HCT116 (cell line): ENCODE measurements at regions not wholly inside any gene's neighbourhood (a gene's known extent, or its start where the extent isn't known, plus 50 kb on each side); places are given as distances from the start of the nearest gene placed in this dataset.

Source experiments
- ATF3 ChIP-seq: IDR thresholded peaks from 2 replicates; pipeline ENCODE4 v1.6.1; 2012
- CTCF ChIP-seq, 3 experiments: fragments of 200-600 bp in 1 of 3; sonication (generic) in 1 of 3; IDR thresholded peaks in 2 of 3; conservative IDR thresholded peaks in 1 of 3; 2 replicates each; pipeline ENCODE4 v1.5.1; 2012 to 2017; ENCODE audit warnings: low read depth in 2 of 3, low read length in 2 of 3, antibody characterized with exemption in 1 of 3, borderline replicate concordance in 1 of 3, control low read depth in 1 of 3, mild to moderate bottlenecking in 1 of 3, mixed read lengths in 1 of 3, mixed run types in 1 of 3, moderate library complexity in 1 of 3; ENCODE audit not compliant: insufficient read depth in 1 of 3
- ELF1 ChIP-seq: IDR thresholded peaks from 2 replicates; pipeline ENCODE4 v1.6.1; 2012; ENCODE audit warnings: low read depth, borderline replicate concordance
- EZH2 ChIP-seq: fragments of 200-600 bp; sonication (generic); IDR thresholded peaks from 2 replicates; pipeline ENCODE4 v1.6.1; 2017; ENCODE audit warnings: antibody characterized with exemption, mixed run types
- POLR2A ChIP-seq: IDR thresholded peaks from 2 replicates; pipeline ENCODE4 v1.7.0; 2011; ENCODE audit warnings: borderline replicate concordance; ENCODE audit not compliant: insufficient read depth, insufficient read length; ENCODE audit errors: extremely low read depth
- POLR2AphosphoS5 ChIP-seq: IDR thresholded peaks from 2 replicates; pipeline ENCODE4 v1.6.1; 2011; ENCODE audit warnings: mild to moderate bottlenecking, low read depth, low read length, moderate library complexity
- RAD21 ChIP-seq: IDR thresholded peaks from 2 replicates; pipeline ENCODE4 v1.6.1; 2012; ENCODE audit warnings: low read depth, mild to moderate bottlenecking
- REST ChIP-seq: IDR thresholded peaks from 2 replicates; pipeline ENCODE4 v1.6.1; 2012; ENCODE audit warnings: low read depth
- SRF ChIP-seq: IDR thresholded peaks from 2 replicates; pipeline ENCODE4 v1.6.1; 2012; ENCODE audit warnings: low read depth
- TCF7L2 ChIP-seq: IDR thresholded peaks from 2 replicates; pipeline ENCODE4 v1.7.0; 2011; ENCODE audit warnings: borderline replicate concordance, inconsistent platforms; ENCODE audit not compliant: insufficient read depth, insufficient read length; ENCODE audit errors: extremely low read depth
- YY1 ChIP-seq: IDR thresholded peaks from 2 replicates; pipeline ENCODE4 v1.6.1; 2011; ENCODE audit warnings: low read length, low read depth, moderate library complexity, mild to moderate bottlenecking; ENCODE audit not compliant: insufficient replicate concordance; ENCODE audit errors: extremely low read depth
- ZFX ChIP-seq: fragments of 450-650 bp; IDR thresholded peaks from 2 replicates; pipeline ENCODE4 v1.6.1; 2017
- ZNF274 ChIP-seq: fragments of 200-500 bp; sonication (Bioruptor generic); IDR thresholded peaks from 2 replicates; pipeline ENCODE4 v1.6.1; 2014; ENCODE audit warnings: mild to moderate bottlenecking, low read depth, low read length, inconsistent platforms

GRCh38 chr18:24595561-24596031, 135.2 kb downstream of the HRH4 start:
- TF ChIP-seq ATF3, result no peak
- TF ChIP-seq CTCF (IDR thresholded peaks at IDR 0.05 in 2 of 3, conservative IDR thresholded peaks at IDR 0.05 in 1 of 3; ENCODE audit: borderline replicate concordance in 1 of 3, insufficient read depth in 1 of 3, low read depth in 2 of 3, low read length in 2 of 3), result no peak
- no peak for TF ChIP-seq SRF
- no peak for TF ChIP-seq POLR2A
- no peak for TF ChIP-seq EZH2
- TF ChIP-seq YY1, result no peak
- TF ChIP-seq TCF7L2, result no peak
- no peak for TF ChIP-seq RAD21
- TF ChIP-seq REST, result no peak
- no peak for TF ChIP-seq ZFX
- TF ChIP-seq POLR2AphosphoS5, result no peak
- TF ChIP-seq ELF1, result no peak
- no peak for TF ChIP-seq ZNF274
